ENCODE measurements at regions not wholly inside any gene's neighbourhood (a gene's known extent, or its start where the extent isn't known, plus 50 kb on each side); places are given as distances from the start of the nearest gene placed in this dataset.

DNA sequence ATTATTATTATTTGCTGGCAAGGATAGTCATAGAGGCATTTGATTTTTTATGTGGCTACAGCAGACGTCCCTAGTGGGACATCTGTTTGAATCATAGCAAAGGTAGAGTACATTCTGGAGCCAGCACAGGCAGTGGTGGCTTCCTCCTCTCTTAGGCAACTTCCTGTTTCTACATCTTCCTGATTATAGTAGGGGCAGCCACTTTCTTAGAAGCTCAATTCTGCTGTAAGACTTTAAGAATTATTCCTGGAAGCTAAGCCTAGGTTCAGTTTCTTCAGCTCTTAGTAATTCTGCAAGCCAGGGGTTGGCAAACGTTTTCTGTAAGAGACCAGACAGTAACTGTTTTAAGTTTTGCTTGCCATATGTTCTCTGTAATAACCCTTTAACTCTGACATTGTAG, 129.3 kb upstream of the TENM4 start:
- DNase-seq, result no peak

DNA sequence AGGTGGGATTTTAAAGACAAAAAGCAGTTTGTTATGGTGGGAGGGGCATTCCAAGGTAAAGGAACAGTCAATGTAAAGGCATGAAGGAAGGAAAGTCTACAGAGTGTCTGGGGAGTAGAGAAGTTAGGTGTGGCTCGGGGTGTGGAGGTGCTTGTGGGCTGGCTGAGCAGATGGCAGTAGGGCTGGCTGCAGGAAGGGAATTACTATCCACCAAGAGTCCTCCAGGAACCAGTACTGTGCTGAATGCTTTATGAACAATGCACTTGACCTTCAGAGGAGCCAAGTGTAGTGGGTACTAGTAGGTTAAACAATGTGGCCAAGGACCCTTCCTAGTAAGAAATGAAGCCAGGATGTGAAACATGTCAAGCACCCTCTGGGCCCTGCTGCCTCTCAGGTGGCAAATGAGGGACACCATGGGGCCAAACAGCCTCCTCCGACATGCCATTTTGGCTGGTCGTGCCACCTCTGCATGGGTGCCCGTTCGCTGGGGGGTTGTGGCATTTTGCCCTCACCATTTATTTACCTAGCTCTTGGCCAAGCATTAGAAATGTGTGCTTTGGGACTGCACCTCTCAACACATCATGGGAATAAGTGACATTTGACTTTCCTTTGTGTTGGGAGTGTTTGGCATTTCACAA, 123.6 kb upstream of the TENM4 start:
- DNase-seq, result no peak

DNA sequence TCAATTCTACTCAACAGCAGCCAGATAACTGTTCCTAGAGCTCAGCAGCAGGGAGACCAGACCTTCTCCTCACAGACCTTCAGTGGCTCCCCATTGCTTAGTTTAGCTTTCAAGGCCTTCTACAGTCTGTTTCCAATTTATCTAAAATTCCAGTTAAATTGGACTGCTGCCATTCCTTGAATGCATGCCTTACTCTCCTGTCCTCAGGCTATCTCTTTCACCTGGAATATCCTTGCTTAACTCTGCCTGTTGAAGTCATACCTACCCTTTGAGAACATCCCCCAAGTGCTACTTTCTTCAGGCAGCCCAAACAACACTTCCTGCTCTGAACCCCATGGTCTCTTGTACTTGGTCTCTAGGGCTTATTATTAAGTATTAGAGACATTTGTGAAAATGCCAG, 120.7 kb upstream of the TENM4 start:
- DNase-seq, result no peak

DNA sequence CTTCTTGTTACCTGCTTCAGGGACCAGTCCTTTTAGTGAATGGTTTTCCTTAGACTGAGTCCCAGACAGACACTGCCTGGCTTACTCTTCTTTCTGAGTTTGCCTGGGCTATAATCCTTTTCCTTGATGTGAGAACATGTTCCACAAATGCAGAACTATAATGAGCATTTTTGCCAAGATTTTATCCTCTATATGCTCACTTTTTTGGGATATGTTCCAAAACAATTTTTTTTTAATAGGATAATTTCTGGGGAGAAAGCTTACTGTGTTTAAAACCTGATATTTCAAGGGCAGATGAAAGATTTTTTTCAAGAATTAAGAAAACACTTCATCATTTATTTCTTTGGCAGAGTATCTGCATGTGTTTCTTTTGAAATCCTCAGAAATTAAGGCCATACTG, 110.0 kb upstream of the TENM4 start:
- DNase-seq, result no peak

DNA sequence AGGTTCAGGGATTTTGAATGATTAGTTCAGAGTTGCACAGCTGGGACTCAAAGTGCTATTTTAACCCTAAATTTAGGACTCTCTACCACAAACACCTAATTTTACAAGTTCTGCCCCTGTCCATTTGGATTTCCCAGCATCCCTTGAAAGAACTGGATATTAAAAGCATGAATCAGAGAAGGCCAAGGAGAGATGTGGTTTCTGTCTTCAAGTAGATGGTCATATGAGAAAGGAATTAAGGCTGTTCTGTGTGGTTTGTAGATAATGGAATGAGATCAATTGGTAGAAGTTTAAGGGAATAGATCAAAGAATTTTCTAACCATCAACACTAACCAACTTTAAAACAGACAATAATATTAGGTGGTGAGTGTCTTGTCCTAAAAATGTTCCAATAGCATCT, 106.4 kb upstream of the TENM4 start:
- DNase-seq, result no peak

DNA sequence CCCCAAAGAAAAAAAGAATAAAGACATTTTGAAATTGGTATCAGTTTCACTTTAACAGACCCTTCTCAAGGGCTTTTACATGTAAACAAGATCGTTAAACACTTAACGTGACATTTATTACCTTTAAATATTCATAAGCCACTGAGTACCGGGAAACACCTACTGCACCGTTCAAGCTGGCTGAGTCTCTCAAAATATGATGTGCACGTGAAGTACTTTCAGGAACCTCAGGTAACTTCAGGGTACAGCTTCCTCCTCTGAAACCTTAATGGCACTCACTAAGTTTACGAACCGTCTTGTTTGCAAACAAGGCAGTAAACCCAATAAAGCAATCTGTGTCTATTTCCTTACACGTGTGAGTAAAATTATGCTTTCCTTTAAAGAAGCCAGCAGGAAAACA, 105.5 kb upstream of the TENM4 start:
- DNase-seq, result no peak

DNA sequence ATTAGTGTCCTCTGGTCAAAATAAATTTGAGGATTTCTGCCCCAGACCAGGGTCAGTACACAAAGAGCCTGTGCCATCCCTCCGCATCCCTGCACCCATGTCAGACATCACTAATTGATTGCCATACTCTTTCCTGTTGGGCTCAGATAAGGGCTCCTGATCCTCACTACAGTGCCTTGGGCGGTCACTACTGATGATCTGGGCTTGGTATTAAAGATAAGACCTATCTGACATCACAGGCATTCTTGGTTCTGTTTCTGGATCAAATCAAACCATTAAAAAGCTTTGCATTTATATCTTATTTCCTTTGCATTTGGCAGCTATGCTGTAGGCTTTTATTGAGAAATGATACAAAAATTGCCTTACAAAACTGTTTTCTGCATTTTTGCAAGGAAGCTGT, 103.5 kb upstream of the TENM4 start:
- DNase-seq, result no peak

DNA sequence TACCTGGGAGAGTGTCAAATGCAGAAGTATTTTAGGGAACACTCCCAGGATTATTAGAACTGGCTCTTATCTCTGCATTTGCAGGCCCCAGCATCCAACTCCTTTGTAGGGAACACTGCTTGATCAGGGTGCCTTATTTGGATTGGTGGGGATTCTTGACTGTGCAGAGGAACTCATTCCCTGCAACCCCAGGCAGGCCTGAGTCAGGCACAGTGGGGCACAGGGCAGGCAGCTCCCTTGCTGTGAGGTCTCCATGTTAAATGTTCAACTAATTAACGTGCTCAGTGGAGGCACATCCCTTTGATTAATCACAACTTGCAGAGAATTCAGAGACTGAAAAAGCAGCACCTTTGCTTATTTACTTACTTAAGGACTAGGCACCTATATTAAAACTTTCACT, 102.3 kb upstream of the TENM4 start:
- DNase-seq, result no peak

DNA sequence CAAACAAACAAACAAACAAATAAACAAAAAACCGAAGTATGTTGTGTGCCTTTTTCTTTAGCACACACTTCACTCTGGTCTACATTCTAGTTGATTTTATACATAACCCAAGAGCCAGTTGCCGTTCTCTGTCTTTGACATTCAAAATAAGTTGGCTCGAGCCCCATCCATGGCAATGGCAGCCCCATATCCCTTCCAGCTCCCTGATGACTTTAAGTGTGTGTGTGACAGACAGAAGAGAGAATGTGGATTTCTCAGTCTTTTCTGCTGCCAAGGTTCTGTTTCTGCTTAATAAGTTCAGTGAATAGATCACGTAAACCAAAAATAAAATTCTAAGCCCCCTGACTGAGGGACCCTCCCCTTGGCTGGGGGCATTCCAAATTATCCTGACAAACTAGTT, 100.6 kb upstream of the TENM4 start:
- no peak for DNase-seq

DNA sequence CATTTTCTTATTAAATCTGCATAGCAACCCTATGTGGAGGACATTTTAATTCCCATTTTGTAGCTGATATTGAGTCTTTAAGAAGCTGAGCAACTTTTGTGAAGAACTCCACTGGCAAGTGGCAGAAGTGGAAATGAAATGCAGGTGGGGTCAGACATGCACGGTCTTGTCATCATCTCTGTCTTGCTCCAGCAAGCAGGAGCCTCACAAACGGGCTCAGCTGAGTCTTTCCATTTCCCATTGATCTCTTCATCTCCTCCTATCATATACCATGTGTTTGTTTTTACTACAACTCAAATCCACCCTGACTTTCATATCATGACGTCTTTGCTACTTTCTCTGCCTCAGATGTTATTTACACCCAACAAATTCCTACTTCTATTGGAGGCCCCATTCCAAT, 97.9 kb upstream of the TENM4 start:
- DNase-seq, result no peak

DNA sequence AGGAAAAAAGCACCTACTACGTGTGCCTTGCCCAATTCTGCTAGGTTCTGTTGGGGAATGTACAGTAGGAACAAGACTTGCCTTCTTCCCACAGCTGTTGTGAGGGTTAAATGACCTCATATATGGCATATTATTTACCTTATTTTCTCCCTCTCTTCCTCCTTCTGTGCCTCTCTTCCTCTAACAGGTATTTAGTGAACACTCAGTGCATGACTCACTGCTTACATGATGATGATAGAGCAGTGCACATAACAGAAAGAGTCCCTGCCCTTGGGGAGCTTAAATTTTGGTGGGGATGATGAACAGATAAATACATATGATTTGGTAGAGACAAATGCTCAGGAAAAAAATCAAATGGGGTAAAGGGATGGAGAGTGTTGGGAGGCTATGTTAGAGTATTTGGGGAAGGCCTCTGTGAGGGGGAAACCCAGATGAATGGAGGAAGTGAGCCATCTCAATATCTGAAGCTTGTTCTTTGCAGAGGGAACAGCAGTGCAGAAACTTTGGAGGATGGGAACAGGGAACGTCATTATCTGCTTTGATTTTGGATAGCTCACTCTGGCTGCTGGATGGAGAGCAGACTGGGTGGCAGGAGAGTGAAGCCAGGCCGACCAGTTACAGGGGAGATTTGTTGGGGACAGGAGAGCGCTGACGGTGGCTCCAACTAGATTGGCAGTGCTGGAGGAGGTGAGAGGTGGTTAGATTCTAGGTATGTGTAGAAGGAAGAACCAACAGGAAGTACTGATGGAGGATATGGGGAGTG, 95.5 kb upstream of the TENM4 start:
- DNase-seq, result no peak

DNA sequence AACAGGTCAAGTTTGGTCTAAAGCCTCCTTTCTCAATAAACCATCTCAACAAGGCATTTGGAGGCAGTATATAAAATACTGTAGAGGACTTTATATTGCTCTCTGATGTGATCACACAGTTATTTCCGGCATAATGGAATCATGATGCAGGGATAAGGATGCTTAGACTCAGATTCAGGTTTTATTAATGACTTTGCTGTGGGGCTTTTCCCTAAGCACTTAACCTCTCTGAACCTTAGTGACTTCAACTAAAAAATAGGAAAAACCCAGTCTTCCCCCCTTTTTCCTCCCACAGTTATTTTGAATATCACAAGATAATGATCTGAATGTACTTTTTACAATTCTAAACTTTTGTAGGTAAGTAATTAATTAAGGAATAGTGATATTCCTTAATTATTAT, 94.8 kb upstream of the TENM4 start:
- no peak for DNase-seq

DNA sequence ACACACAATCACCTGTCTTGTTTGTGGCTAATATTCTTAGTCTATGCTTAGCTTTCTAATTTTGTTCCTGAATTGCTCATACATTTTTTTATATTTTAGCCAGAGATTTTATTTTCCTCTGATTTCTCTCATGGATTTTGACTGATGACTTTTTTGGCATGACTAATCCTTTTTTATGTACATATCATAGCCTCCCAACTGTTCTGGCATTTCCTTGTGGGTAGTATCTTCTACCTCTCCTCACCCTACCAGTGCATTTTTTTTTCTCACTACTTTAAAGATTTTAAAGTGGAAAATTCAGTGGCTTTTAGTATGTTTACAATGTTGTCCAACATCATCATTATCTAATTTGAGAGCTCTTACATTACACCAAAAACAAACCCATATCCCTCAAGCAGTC, 84.4 kb upstream of the TENM4 start:
- no peak for DNase-seq

DNA sequence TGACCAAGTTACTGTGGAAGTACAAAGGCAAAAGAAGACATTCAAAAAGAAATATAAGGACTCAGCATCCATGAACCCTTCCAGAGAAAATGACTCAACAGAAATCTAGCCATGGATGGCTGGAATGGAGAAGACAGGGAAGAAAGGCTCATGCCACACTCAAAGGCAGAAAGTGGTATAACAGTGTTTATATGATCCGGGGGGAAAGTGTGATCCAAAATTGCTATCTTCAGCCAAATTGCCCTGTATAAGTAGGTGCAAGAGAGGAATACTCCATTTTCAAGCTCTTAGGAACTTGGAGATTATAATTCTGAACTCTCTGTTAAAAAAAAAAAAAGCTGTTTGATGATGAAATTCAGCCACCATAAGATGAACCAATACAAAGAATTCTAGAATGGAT, 81.8 kb upstream of the TENM4 start:
- DNase-seq, result no peak

DNA sequence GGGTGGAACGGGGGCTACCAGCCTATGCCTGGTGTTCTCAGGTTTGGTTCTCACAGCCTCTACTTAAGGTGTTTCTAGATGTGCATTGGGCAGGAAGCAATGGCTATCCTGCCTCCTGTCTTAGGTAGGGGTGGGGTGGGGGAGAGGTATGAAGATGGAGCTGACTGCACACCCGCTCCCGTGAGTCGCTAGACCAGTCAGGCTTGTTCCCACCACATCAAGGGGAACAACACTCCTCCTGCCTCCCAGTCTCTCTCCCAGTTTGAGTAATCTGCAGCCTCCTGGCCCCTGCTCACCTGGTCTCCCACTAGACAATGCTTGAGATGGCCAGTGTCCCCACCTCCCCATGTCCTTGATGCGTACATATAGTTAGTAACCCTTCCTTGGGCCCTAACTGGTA, 79.3 kb upstream of the TENM4 start:
- DNase-seq, result no peak

DNA sequence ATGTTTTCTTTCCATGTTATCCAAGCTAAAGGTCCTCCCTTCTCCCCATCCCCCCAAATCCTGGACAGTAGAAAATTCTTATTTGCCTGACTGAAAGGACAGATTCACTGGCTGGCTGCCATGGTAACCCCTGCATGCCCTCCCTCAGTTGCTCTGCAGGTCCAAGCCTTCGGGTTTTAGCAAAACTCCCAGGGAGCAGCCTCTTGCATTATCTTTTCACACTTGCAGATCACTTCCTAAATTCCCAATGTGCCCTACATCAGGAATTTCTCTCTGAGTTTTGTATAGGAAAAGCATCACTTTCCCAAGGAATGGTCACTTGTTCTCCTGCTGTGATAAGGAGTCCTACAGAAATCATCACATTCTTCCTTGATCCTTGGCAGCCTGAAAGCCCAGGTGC, 75.0 kb upstream of the TENM4 start:
- no peak for DNase-seq

DNA sequence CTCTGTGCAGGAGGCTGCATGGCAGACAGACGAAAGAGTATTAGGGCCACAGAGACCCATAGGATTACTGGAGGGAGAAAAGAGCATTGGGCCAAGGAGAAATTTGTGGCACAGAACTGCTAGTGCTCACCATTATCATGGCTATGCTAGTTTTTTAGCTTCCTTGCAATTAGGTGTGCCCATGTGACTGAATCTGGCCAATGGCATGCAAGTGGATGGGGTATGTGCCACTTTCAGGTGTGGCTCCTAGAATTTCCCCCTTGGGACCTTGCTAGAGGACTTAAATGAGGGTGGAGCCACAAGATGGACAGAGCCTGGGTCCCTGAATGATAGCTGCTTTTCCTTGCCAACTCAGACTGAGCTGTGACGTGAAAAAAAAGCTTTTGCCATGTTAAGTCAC, 73.9 kb upstream of the TENM4 start:
- DNase-seq, result no peak

DNA sequence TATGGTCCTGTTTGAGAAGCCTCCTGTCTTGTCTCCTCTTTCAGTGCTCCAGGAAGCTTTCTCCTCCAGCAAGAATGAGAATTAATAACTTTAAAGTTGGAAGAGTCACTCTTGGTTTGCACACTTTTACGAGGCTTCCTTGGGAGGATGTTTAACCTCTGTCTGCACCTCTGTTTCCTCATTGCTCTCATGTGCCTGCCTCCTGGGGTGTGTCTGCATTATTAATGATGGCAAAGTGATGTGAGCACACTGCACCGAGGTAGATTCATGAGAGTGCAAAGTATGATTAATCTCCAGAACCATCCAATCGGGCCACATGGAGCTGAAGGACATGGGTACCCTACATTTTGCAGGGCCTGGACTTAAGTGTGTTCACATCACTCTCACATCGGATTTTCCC, 73.5 kb upstream of the TENM4 start:
- no peak for DNase-seq

DNA sequence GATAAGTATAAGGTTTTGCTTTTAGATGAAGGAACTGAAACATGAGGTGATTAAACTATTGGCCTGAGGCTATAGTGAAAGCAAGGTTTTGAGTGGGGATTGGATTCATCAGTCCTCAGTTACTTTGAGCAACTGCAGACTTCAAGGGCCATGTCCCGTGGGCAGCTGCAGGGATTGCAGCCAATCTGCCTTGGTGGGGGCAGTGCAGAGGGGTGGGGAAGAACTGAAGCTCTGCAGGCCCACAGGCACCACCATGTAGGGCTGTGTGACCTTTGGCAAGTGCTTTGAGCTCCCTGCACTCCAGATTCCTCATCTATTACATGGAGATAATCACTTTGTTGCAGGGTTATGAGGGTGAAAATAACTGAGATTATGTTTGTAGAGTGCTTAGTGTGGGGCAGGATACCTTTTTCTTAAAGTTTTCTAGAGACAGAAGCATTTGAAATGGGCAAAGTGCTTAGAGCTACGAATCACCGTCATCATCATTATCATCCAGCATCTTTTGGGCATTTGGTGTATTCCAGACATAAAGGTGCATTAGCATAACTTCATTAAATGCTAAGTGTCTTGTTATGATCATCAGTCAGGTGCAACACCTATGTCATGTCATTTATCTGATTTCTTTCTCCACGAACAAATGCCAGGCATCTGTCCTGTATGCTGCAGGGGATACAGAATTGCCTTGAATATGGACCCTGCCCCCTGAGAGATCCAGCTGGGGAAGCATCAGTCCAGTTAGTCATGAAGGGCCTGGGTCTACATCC, 72.1 kb upstream of the TENM4 start:
- no peak for DNase-seq

DNA sequence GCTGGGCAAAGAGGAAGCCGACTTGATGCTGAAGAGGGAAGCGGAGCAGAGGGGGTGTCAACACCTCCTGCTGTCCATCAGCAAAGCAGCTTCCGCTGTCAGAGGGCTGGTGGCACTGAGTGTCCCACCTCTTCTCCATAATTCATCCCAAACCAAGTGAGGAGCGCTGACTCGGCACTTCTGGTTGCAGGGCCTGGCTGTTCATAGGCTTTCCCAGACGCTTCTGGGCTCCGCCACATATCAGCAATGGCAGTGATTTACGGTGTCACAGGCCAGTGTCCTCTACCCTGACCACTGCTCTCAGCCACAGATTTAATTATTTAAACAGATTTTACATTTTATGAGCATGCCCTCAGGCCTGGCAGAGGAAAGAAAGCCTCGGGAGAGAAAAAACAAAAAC, 70.1 kb upstream of the TENM4 start:
- DNase-seq, result no peak

DNA sequence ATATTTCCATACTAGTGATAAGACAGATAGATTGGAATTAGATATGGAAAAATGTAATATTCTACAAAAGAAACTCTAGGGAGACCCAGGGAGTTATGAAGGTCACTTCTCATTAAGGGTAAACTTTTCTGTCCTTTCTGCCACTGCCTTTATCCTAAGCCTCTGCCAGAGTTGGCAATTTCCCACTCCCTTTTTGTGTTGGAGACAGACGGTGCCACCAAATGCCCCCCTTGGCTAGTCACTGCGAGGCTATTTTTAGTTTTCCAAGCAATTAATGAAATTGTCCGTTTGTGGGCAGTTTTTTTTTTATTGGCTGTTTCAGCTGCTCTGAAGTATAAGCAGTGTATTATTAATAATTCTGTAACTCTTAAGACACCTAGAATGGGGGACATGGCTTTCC, 67.6 kb upstream of the TENM4 start:
- no peak for DNase-seq

DNA sequence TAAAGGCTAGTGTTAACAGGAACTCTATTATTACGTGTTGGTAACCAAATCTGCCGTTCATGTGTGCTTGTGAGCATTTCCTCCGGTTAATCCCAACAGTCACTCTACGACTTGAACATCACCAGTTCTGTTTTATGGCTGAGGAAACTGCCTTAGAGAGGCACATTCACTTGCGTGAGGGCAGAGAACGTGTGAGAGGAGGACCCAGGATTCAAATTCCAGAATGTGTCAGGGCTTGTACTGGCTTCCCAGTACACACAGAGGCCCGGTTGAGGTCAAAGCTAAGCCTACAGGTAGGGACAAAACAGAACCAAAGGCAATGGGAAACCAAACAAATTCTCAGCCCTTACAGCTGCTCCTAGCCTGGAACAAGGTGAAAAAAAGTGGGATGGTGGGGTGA, 66.9 kb upstream of the TENM4 start:
- no peak for DNase-seq

DNA sequence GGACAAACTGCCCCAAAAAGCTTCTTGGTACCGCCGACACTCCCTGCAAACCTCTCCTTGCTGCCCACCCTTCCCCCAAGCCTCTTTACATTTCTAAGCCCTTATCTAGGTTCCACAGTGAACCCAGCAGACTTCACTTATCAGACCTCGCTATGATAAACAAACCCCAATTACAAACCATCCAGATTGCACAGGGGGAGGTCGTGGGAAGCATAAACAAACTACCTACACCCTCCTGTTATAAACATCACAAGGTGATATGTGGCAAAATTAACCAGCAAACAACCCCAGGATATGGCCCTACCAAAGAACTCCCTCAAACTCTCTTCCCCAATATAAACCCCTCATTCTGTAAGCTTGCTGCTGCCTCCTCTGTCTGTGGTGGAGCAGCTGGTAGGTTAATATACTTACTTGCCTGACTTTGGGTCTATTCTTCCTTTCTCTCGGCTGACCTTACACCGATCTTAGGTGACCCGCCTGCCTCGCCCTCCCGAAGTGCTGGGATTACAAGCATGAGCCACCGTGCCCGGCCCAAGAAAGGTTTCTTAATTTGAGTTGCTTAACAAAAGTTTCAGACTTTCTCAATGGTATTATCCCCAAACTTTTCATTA, 66.0 kb upstream of the TENM4 start:
- DNase-seq, result no peak

DNA sequence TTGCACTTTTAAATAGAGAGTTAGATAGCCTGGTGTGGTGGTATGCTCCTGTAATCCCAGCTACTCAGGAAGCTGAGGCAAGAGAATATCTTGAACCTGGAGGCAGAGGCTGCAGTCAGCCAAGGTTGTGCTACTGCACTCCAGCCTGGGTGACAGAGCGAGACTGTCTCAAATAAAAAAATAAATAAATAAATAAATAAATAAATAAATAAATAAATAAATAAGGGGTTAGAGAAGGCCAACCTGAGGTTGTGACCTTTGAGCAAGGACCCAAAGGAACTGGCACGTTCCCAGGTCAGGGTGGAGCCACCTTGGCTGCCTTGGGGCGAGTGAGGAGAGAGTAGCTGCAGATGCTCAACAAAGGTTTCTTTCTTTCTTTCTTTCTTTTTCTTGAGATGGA, 65.3 kb upstream of the TENM4 start:
- no peak for DNase-seq

Measured in stimulated activated naive CD4-positive, alpha-beta T cell (primary cell).